Activated CD8-positive, alpha-beta T cell treated with anti-CD3 and anti-CD28 coated beads for 36 hours (primary cell): ENCODE measurements at regions not wholly inside any gene's neighbourhood (a gene's known extent, or its start where the extent isn't known, plus 50 kb on each side); places are given as distances from the start of the nearest gene placed in this dataset.

Source experiments
- ATAC-seq: fragments of 200-7000 bp; cut with Tn5 transposase; one replicate; pipeline ENCODE4 v1.10.0; 2021; ENCODE audit warnings: mild to moderate bottlenecking, moderate library complexity
- CTCF ChIA-PET: fragments of 350-600 bp; sonication (Branson Sonifier 250); formaldehyde crosslinking; loops from one replicate; lab custom pipeline; 2021; ENCODE audit warnings: antibody characterized with exemption; lab: Charles Lee
- POLR2A ChIA-PET: fragments of 350-600 bp; sonication (Branson Sonifier 250); formaldehyde crosslinking; loops from one replicate; lab custom pipeline; 2021; ENCODE audit warnings: antibody characterized with exemption; lab: Charles Lee
- DNase-seq: peaks from one replicate; pipeline ENCODE4 v3.0.0-alpha.2; 2020
- H3K27ac Mint-ChIP-seq: one replicate; pipeline ENCODE4 v1.8.0; 2021; ENCODE audit warnings: mild to moderate bottlenecking, mixed read lengths
- H3K27me3 Mint-ChIP-seq: one replicate; pipeline ENCODE4 v1.8.0; 2021; ENCODE audit warnings: mixed read lengths
- H3K36me3 Mint-ChIP-seq: one replicate; pipeline ENCODE4 v1.8.0; 2021; ENCODE audit warnings: low read depth, mixed read lengths
- H3K4me1 Mint-ChIP-seq: one replicate; pipeline ENCODE4 v1.8.0; 2021; ENCODE audit warnings: low read depth, mixed read lengths
- H3K4me3 Mint-ChIP-seq: one replicate; pipeline ENCODE4 v1.8.0; 2021; ENCODE audit warnings: mild to moderate bottlenecking, moderate library complexity, mixed read lengths
- H3K9me3 Mint-ChIP-seq: one replicate; pipeline ENCODE4 v1.8.0; 2021; ENCODE audit warnings: mixed read lengths
- CTCF ChIP-seq: fragments of 200-600 bp; IDR thresholded peaks from one replicate; pipeline ENCODE4 v1.8.0; 2022; ENCODE audit warnings: antibody characterized with exemption, mild to moderate bottlenecking
- intact Hi-C: fragments of 100-400 bp; cut with micrococcal nuclease; formaldehyde crosslinking; loops from one replicate; pipeline ENCODE4 v1.10.0; 2022

- H3K36me3 Mint-ChIP-seq = no peaks in the 10 kb centered on the region
- CTCF ChIA-PET = no interaction called here
- H3K9me3 Mint-ChIP-seq = no peaks in the 10 kb centered on the region
- ATAC-seq = no peak
- no peak for DNase-seq
- H3K4me1 Mint-ChIP-seq = no peaks in the 10 kb centered on the region
- POLR2A ChIA-PET = no interaction called here
- intact Hi-C loops = no loop called here
- peaks cover 10% of the 10 kb centered on the region for H3K27me3 Mint-ChIP-seq
- no peak overlapping the region for H3K27ac Mint-ChIP-seq
- no peak for TF ChIP-seq CTCF
- no peak overlapping the region for H3K4me3 Mint-ChIP-seq
Observed at GRCh38 chr6:1231941-1232340, 80.0 kb upstream of the FOXQ1 start.

GRCh38 chr6:1230689-1231605 is 81.0 kb upstream of the FOXQ1 start:
- no peak for ATAC-seq
- Mint-ChIP-seq H3K4me1 (no peaks in the 10 kb centered on the region), H3K36me3 (no peaks in the 10 kb centered on the region), H3K27me3 (peaks cover 10% of the 10 kb centered on the region), H3K9me3 (no peaks in the 10 kb centered on the region), H3K4me3 (no peak overlapping the region), H3K27ac (no peak overlapping the region)
- no peak for TF ChIP-seq CTCF
- CTCF ChIA-PET = no interaction called here
- POLR2A ChIA-PET = no interaction called here
- intact Hi-C loops = no loop called here
- DNase-seq = no peak

GRCh38 chr6:1230281-1230680 is 81.6 kb upstream of the FOXQ1 start:
- no peak overlapping the region for H3K4me3 Mint-ChIP-seq
- CTCF ChIA-PET = no interaction called here
- intact Hi-C loops = no loop called here
- no peak for TF ChIP-seq CTCF
- ATAC-seq = no peak
- DNase-seq = no peak
- POLR2A ChIA-PET = no interaction called here
- no peaks in the 10 kb centered on the region for H3K36me3 Mint-ChIP-seq
- H3K27me3 Mint-ChIP-seq = peaks cover 10% of the 10 kb centered on the region
- H3K27ac Mint-ChIP-seq = no peak overlapping the region
- H3K4me1 Mint-ChIP-seq = no peaks in the 10 kb centered on the region
- H3K9me3 Mint-ChIP-seq = no peaks in the 10 kb centered on the region

GRCh38 chr6:1229808-1230207 is 82.1 kb upstream of the FOXQ1 start:
- H3K4me1 Mint-ChIP-seq = no peaks in the 10 kb centered on the region
- no peak for ATAC-seq
- ChIA-PET CTCF (no interaction called here), POLR2A (no interaction called here)
- H3K27ac Mint-ChIP-seq = no peak overlapping the region
- no peak overlapping the region for H3K4me3 Mint-ChIP-seq
- no peaks in the 10 kb centered on the region for H3K9me3 Mint-ChIP-seq
- TF ChIP-seq CTCF = no peak
- H3K27me3 Mint-ChIP-seq = peaks cover 10% of the 10 kb centered on the region
- H3K36me3 Mint-ChIP-seq = no peaks in the 10 kb centered on the region
- no peak for DNase-seq
- intact Hi-C loops = no loop called here

GRCh38 chr6:1229301-1229700 is 82.6 kb upstream of the FOXQ1 start:
- CTCF ChIA-PET = no interaction called here
- Mint-ChIP-seq H3K9me3 (no peaks in the 10 kb centered on the region), H3K36me3 (no peaks in the 10 kb centered on the region), H3K4me1 (no peaks in the 10 kb centered on the region), H3K4me3 (no peak overlapping the region), H3K27me3 (peaks cover 10% of the 10 kb centered on the region), H3K27ac (no peak overlapping the region)
- ATAC-seq (no peak), DNase-seq (no peak)
- no peak for TF ChIP-seq CTCF
- intact Hi-C loops = no loop called here
- POLR2A ChIA-PET = no interaction called here
